Loucy (cell line): ENCODE measurements at regions not wholly inside any gene's neighbourhood (a gene's known extent, or its start where the extent isn't known, plus 50 kb on each side); places are given as distances from the start of the nearest gene placed in this dataset.

Experiments
- CTCF ChIP-seq: fragments of 200-600 bp; sonication (generic); conservative IDR thresholded peaks from 2 replicates; pipeline ENCODE4 v1.5.1; 2014; ENCODE audit warnings: mild to moderate bottlenecking, antibody characterized with exemption, low read length
- EZH2phosphoT487 ChIP-seq: fragments of 200-600 bp; IDR thresholded peaks from 2 replicates; pipeline ENCODE4 v1.6.1; 2018; ENCODE audit warnings: antibody characterized with exemption, mild to moderate bottlenecking, moderate library complexity, borderline replicate concordance

GRCh38 chr6:88474720-88475119, 308.6 kb upstream of the CNR1 start:
- TF ChIP-seq CTCF (no peak), EZH2phosphoT487 (no peak)
